ENCODE measurements at regions not wholly inside any gene's neighbourhood (a gene's known extent, or its start where the extent isn't known, plus 50 kb on each side); places are given as distances from the start of the nearest gene placed in this dataset.

DNA sequence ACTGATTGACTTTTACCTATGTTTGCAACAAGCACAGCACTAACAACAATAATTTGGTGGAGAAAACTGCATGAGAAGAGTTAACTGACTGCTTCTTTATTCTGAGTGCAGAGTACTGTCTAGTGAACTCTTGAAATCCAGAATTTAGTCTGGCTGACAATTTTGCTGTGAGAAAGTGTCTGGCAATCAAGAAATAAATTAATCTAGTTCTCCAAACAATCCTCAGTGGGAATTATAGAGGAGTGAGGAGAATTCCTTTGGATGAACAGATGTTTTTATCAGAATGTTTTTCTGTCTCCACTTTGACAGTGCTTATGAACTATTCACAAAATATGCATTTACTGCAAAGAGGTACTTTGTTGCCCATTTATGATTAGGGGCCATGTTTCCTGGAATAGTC, 694.9 kb upstream of the LRRN3 start:
- no peaks in the 10 kb centered on the region for H3K36me3 ChIP-seq (ENCODE audit: control insufficient read depth, low read length)
- H3K4me1 ChIP-seq (ENCODE audit: control insufficient read depth, low read length) = no peaks in the 10 kb centered on the region
- no peak for TF ChIP-seq EZH2phosphoT487 (IDR thresholded peaks at IDR 0.05; ENCODE audit: borderline replicate concordance, low read length)
- H3K4me3 ChIP-seq (ENCODE audit: low read length) = no peak overlapping the region
- H3F3A ChIP-seq (ENCODE audit: control insufficient read depth, insufficient read depth) = no peaks in the 10 kb centered on the region
- H3K4me2 ChIP-seq (ENCODE audit: low read length) = no peak overlapping the region
- H3K9me3 ChIP-seq (ENCODE audit: control insufficient read depth, insufficient read depth, low read length) = no peaks in the 10 kb centered on the region
- no peaks in the 10 kb centered on the region for H3K79me2 ChIP-seq (ENCODE audit: control insufficient read depth, low read length)
- no peaks in the 10 kb centered on the region for H4K20me1 ChIP-seq (ENCODE audit: control insufficient read depth, insufficient read depth, low read depth, low read length)
- H3K27ac ChIP-seq (ENCODE audit: low read depth, low read length) = no peak overlapping the region
- no peaks in the 10 kb centered on the region for H3K27me3 ChIP-seq (ENCODE audit: control insufficient read depth, low read length)
- H3K9me2 ChIP-seq (replicated peaks; ENCODE audit: control insufficient read depth, low read length) = no peaks in the 10 kb centered on the region

DNA sequence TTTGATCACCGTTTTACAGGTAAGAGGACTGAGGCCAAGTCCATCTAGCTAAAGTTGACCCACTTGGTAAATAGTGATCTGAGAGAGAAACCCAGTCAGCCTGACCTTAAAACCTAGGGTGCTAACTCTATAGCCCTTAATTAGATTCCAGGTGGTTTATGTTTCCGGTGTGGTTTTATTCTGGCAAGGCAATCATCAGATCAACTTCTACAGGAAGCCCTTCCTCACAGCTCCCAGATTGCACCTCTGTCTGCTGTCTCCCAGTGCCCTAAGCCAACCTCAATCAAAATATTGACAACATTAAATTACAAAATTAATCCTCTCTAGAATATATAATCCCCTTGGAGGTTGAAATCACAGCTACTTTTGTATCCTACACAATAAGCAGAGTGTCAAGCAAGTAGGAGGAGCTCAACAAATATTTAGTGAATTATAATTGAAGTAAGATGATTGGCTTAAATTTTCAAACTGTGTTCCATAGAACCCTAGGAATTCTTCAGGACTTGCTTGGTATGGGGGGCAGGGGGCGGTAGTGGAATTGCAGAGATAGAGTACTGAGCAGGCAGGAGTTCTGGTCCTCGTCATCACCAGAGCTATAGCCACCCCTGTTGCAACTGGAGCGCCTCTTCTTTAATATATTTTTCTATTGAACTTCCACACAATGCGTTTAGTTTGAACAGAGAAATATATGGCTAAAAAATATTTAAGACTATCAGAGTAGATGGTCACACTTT, 692.8 kb upstream of the LRRN3 start:
- Histone ChIP-seq H3F3A (ENCODE audit: control insufficient read depth, insufficient read depth) (no peaks in the 10 kb centered on the region), H3K27me3 (ENCODE audit: control insufficient read depth, low read length) (no peaks in the 10 kb centered on the region), H3K9me2 (replicated peaks; ENCODE audit: control insufficient read depth, low read length) (no peaks in the 10 kb centered on the region), H3K4me3 (ENCODE audit: low read length) (no peak overlapping the region), H3K36me3 (ENCODE audit: control insufficient read depth, low read length) (no peaks in the 10 kb centered on the region), H3K27ac (ENCODE audit: low read depth, low read length) (no peak overlapping the region), H3K79me2 (ENCODE audit: control insufficient read depth, low read length) (no peaks in the 10 kb centered on the region), H3K4me1 (ENCODE audit: control insufficient read depth, low read length) (no peaks in the 10 kb centered on the region), H3K9me3 (ENCODE audit: control insufficient read depth, insufficient read depth, low read length) (no peaks in the 10 kb centered on the region), H3K4me2 (ENCODE audit: low read length) (no peak overlapping the region), H4K20me1 (ENCODE audit: control insufficient read depth, insufficient read depth, low read depth, low read length) (no peaks in the 10 kb centered on the region)
- TF ChIP-seq EZH2phosphoT487 (IDR thresholded peaks at IDR 0.05; ENCODE audit: borderline replicate concordance, low read length) (no peak), CTCF (IDR thresholded peaks at IDR 0.05; ENCODE audit: low read depth, low read length, poor library complexity, severe bottlenecking) (no peak)

- no peaks in the 10 kb centered on the region for H3K79me2 ChIP-seq (ENCODE audit: control insufficient read depth, low read length)
Observed at GRCh38 chr7:110399421-110399820, 691.5 kb upstream of the LRRN3 start.

More at GRCh38 chr7:110399421-110399820, 691.5 kb upstream of the LRRN3 start:
- H3K4me2 ChIP-seq (ENCODE audit: low read length) = no peak overlapping the region
- no peaks in the 10 kb centered on the region for H3K9me3 ChIP-seq (ENCODE audit: control insufficient read depth, insufficient read depth, low read length)
- no peaks in the 10 kb centered on the region for H3K36me3 ChIP-seq (ENCODE audit: control insufficient read depth, low read length)
- no peaks in the 10 kb centered on the region for H3K4me1 ChIP-seq (ENCODE audit: control insufficient read depth, low read length)
- no peak overlapping the region for H3K4me3 ChIP-seq (ENCODE audit: low read length)
- TF ChIP-seq EZH2phosphoT487 (IDR thresholded peaks at IDR 0.05; ENCODE audit: borderline replicate concordance, low read length) = no peak
- TF ChIP-seq CTCF (IDR thresholded peaks at IDR 0.05; ENCODE audit: low read depth, low read length, poor library complexity, severe bottlenecking) = no peak
- no peaks in the 10 kb centered on the region for H3F3A ChIP-seq (ENCODE audit: control insufficient read depth, insufficient read depth)
- H3K27ac ChIP-seq (ENCODE audit: low read depth, low read length) = no peak overlapping the region
- no peaks in the 10 kb centered on the region for H3K27me3 ChIP-seq (ENCODE audit: control insufficient read depth, low read length)
- no peaks in the 10 kb centered on the region for H4K20me1 ChIP-seq (ENCODE audit: control insufficient read depth, insufficient read depth, low read depth, low read length)
- no peaks in the 10 kb centered on the region for H3K9me2 ChIP-seq (replicated peaks; ENCODE audit: control insufficient read depth, low read length)
